ENCODE measurements at regions not wholly inside any gene's neighbourhood (a gene's known extent, or its start where the extent isn't known, plus 50 kb on each side); places are given as distances from the start of the nearest gene placed in this dataset.
"Not testable (repeated sequence)": the region's sequence is repeated elsewhere in the genome, so short reads cannot be mapped to it uniquely, and the experiment has no call there.

DNA sequence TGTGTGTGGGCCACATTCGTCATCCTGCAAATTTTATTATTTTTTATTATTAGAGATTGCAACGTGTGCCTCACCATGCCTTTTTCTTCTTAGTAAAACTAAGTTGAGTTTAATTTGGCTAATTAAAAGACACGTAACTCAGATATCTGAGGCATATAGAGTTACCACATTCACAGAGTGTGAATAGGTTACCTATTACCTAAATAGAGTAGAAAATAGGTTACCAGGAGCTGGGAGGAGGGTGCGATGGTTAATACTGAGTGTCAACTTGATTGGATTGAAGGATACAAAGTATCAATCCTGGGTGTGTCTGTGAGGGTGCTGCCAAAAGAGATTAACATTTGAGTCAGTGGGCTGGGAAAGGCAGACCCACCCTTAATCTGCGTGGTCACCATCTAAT, 116.3 kb upstream of the CARD11 start:
- H4K8ac ChIP-seq (ENCODE audit: low read depth in 2 of 2, low read length in 2 of 2); H4K5ac ChIP-seq (ENCODE audit: low read depth, low read length); H2AK5ac ChIP-seq (ENCODE audit: low read depth, low read length); H3K4ac ChIP-seq (ENCODE audit: low read depth, low read length); H3K36me3 ChIP-seq (ENCODE audit: control insufficient read depth, insufficient read depth, low read length); H2BK5ac ChIP-seq (ENCODE audit: low read depth, low read length, poor library complexity, severe bottlenecking); H3K23ac ChIP-seq (ENCODE audit: low read depth, low read length); dilution Hi-C loops (cut with HindIII; ENCODE audit: low sequenced_read_pairs, unreplicated experiment); H3K27ac ChIP-seq (ENCODE audit: insufficient read depth, low read length); H3K56ac ChIP-seq (ENCODE audit: extremely low read depth, insufficient read depth, low read length); H3K9me1 ChIP-seq (ENCODE audit: insufficient read depth, low read length); DNase-seq; H3K79me1 ChIP-seq (ENCODE audit: low read depth in 1 of 2, low read length in 2 of 2); H3K9ac ChIP-seq (ENCODE audit: low read depth, low read length); BruUV-seq (replicated peaks); H2AFZ ChIP-seq (replicated peaks; ENCODE audit: low read length, poor library complexity); H2BK15ac ChIP-seq (ENCODE audit: low read depth, low read length); CTCF ChIA-PET; H3K27me3 ChIP-seq (ENCODE audit: control insufficient read depth, insufficient read depth, low read length); POLR2A ChIA-PET (ENCODE audit: unreplicated experiment); H3K4me2 ChIP-seq (ENCODE audit: low read depth, low read length); H4K20me1 ChIP-seq (ENCODE audit: insufficient read depth, low read length); H2BK20ac ChIP-seq (ENCODE audit: low read depth, low read length); H4K91ac ChIP-seq (ENCODE audit: insufficient read depth, low read depth, low read length); H3K9me3 ChIP-seq (ENCODE audit: control insufficient read depth, insufficient read depth, low read length); H3K4me1 ChIP-seq (ENCODE audit: control insufficient read depth, insufficient read depth, low read length); H3K4me3 ChIP-seq (ENCODE audit: insufficient read depth, low read depth, low read length); H3K18ac ChIP-seq (ENCODE audit: low read depth, low read length); H2AK9ac ChIP-seq (replicated peaks; ENCODE audit: low read depth, low read length, poor library complexity); ATAC-seq (ENCODE audit: low read depth); H3K14ac ChIP-seq (replicated peaks; ENCODE audit: low read depth, low read length); H2BK120ac ChIP-seq (ENCODE audit: low read depth, low read length): not testable (repeated sequence)
- intact Hi-C loops (cut with micrococcal nuclease) (loop anchor here (5.0 to 10.0 kb wide), 3 partner anchors 93 to 685 kb away; partner anchors contain the start of gene GRIFIN), in situ Hi-C loops (cut with MboI; ENCODE audit: low sequenced_read_pairs) (loop anchor here (10.0 to 25.0 kb wide), 2 partner anchors 275 to 473 kb away; partner anchors contain the start of gene AMZ1)
- 100% methylated on average over 1 of the region's 5 CpGs; no CpG with 5 or more reads in 1 of the 2 experiments for WGBS, 2 experiments (ENCODE audit: extremely low coverage in 2 of 2, insufficient read length in 1 of 2)
